Keratinocyte (primary cell): ENCODE measurements at regions not wholly inside any gene's neighbourhood (a gene's known extent, or its start where the extent isn't known, plus 50 kb on each side); places are given as distances from the start of the nearest gene placed in this dataset.

ENCODE experiments used
- CTCF ChIP-seq, 3 experiments: IDR thresholded peaks in 1 of 3; conservative IDR thresholded peaks in 1 of 3; optimal IDR thresholded peaks in 1 of 3; 2 replicates in 2 of 3; 3 replicates in 1 of 3; pipeline versions ENCODE3 to v1.5.1; 2011; ENCODE audit warnings: low read length in 3 of 3, mild to moderate bottlenecking in 3 of 3, moderate library complexity in 2 of 3, control low read depth in 1 of 3, inconsistent platforms in 1 of 3; ENCODE audit not compliant: insufficient read depth in 2 of 3; ENCODE audit errors: extremely low read depth in 1 of 3
- EZH2 ChIP-seq: IDR thresholded peaks from one replicate; pipeline ENCODE4 v1.6.1; 2012; ENCODE audit warnings: inconsistent platforms, mild to moderate bottlenecking, low read length, moderate library complexity

DNA sequence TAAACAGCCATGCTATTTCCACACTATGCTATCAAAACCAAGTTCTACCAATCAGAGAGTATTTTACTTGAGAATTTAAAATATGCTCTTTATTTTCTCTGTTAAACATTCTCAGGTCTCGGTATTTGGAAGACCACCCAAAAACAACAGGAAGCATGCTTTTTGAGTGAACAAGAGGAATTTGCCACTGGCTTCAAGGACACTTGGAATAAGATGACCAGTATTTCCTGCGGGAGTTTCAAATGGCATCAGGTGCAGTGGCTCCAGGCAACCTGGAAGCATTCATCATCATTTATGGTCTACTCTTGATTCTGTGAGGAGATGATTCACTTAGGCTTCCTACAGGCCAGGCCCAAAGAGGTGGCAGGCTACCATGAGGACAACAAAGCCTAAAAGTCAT lies 305.7 kb upstream of the ATP11B start:
- TF ChIP-seq CTCF (optimal IDR thresholded peaks at IDR 0.05 in 1 of 3, IDR thresholded peaks at IDR 0.05 in 1 of 3, conservative IDR thresholded peaks at IDR 0.05 in 1 of 3; ENCODE audit: extremely low read depth in 1 of 3, insufficient read depth in 2 of 3, low read length in 3 of 3) (no peak), EZH2 (no peak)
